M059J (cell line): ENCODE measurements at regions not wholly inside any gene's neighbourhood (a gene's known extent, or its start where the extent isn't known, plus 50 kb on each side); places are given as distances from the start of the nearest gene placed in this dataset.
A peak's percentile ranks its signal among the peaks of the same experiment; 100 is the strongest.

ENCODE experiments used
- DNase-seq: peaks from one replicate; pipeline ENCODE4 v3.0.0-alpha.2; 2012; ENCODE audit warnings: low read depth

- no peak for DNase-seq
Observed at GRCh38 chr10:106520698-106521097, 643.8 kb downstream of the SORCS1 start.

GRCh38 chr10:106519376-106520030 is 645.0 kb downstream of the SORCS1 start:
- no peak for DNase-seq

- DNase-seq = peak; percentile 5
Observed at GRCh38 chr10:106515206-106515790, 649.2 kb downstream of the SORCS1 start.

- peak; percentile 27 for DNase-seq
Observed at GRCh38 chr10:106513352-106513771, 651.1 kb downstream of the SORCS1 start.

GRCh38 chr10:106511917-106512316 is 652.6 kb downstream of the SORCS1 start:
- DNase-seq = no peak

GRCh38 chr10:106508950-106509349 is 655.6 kb downstream of the SORCS1 start:
- DNase-seq = no peak

GRCh38 chr10:106506526-106507283 is 657.8 kb downstream of the SORCS1 start:
- DNase-seq = peak; percentile 26

- no peak for DNase-seq
Observed at GRCh38 chr10:106504536-106504935, 660.0 kb downstream of the SORCS1 start.

GRCh38 chr10:106502641-106503040 is 661.9 kb downstream of the SORCS1 start:
- DNase-seq = no peak

GRCh38 chr10:106500925-106501525 is 663.5 kb downstream of the SORCS1 start:
- no peak for DNase-seq

GRCh38 chr10:106500041-106500924 is 664.2 kb downstream of the SORCS1 start:
- DNase-seq = peak; percentile 7

- no peak for DNase-seq
Observed at GRCh38 chr10:106499448-106499847, 665.1 kb downstream of the SORCS1 start.

- no peak for DNase-seq
Observed at GRCh38 chr10:106498675-106499074, 665.8 kb downstream of the SORCS1 start.

GRCh38 chr10:106495931-106496330 is 668.6 kb downstream of the SORCS1 start:
- DNase-seq = no peak

- no peak for DNase-seq
Observed at GRCh38 chr10:106493751-106494150, 670.8 kb downstream of the SORCS1 start.

GRCh38 chr10:106493226-106493625 is 671.3 kb downstream of the SORCS1 start:
- no peak for DNase-seq

GRCh38 chr10:106487726-106488125 is 676.8 kb downstream of the SORCS1 start:
- no peak for DNase-seq

- no peak for DNase-seq
Observed at GRCh38 chr10:106481598-106482275, 682.8 kb downstream of the SORCS1 start.

GRCh38 chr10:106479636-106480035 is 684.9 kb downstream of the SORCS1 start:
- DNase-seq = no peak

GRCh38 chr10:106474876-106475275 is 689.6 kb downstream of the SORCS1 start:
- DNase-seq = no peak

- DNase-seq = no peak
Observed at GRCh38 chr10:106473129-106473685, 691.3 kb downstream of the SORCS1 start.
